ENCODE measurements at regions not wholly inside any gene's neighbourhood (a gene's known extent, or its start where the extent isn't known, plus 50 kb on each side); places are given as distances from the start of the nearest gene placed in this dataset.
"Not testable (repeated sequence)": the region's sequence is repeated elsewhere in the genome, so short reads cannot be mapped to it uniquely, and the experiment has no call there.

DNA sequence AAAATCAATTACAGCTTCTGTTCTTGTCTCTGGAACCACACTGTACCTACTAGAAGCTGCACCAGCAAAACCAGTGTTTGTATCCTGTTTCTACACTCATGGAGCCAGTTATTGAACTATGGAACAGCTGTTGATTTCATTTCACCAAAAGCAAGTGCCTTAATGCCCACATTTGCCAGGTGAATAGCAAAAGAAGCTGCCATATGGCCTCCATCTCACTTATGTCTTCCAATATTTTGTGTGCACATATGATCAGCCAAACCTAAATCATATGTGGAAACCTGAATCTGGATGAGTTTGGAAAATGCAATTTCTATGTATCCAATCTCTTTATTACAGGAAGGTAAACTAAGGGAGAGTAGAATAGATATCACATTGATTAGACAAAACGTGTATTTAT lies 415.8 kb upstream of the GRID2 start:
- Histone ChIP-seq H3K27ac (no peak overlapping the region), H3K4me1 (no peaks in the 10 kb centered on the region), H3K27me3 (no peaks in the 10 kb centered on the region), H3K36me3 (no peaks in the 10 kb centered on the region), H3K9me3 (no peaks in the 10 kb centered on the region), H3K4me3 (no peak overlapping the region)
- intact Hi-C loops (cut with DNase I): no loop called here
- no peak for TF ChIP-seq CTCF (IDR thresholded peaks at IDR 0.05)
- 44 to 61% methylated on average over 1 of the region's 1 CpG for WGBS, 2 donors
- no peak for DNase-seq
- no peak for ATAC-seq

DNA sequence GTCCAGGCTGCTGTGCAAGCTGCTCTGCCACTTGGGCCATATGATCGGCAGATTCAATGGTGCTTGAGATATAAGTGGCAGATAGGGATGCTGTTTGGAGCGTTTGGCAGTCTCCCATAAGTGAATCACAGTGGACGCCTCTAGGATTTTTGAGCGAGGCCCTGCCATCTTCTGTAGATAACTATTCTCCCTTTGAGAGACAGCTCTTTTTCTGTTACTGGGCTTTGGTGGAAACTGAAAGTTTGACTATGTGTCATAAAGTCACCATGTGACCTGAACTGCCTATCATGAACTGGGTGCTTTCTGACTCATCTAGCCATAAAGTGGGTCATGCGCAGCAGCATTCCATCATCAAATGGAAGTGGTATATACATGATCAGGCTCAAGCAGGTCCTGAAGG lies 412.5 kb upstream of the GRID2 start:
- WGBS, 2 donors: 83 to 86% methylated on average over 5 of the region's 5 CpGs
- H3K27ac ChIP-seq; H3K27me3 ChIP-seq; ATAC-seq; intact Hi-C loops (cut with DNase I); H3K4me3 ChIP-seq; H3K9me3 ChIP-seq; H3K4me1 ChIP-seq; H3K36me3 ChIP-seq; DNase-seq: not testable (repeated sequence)

DNA sequence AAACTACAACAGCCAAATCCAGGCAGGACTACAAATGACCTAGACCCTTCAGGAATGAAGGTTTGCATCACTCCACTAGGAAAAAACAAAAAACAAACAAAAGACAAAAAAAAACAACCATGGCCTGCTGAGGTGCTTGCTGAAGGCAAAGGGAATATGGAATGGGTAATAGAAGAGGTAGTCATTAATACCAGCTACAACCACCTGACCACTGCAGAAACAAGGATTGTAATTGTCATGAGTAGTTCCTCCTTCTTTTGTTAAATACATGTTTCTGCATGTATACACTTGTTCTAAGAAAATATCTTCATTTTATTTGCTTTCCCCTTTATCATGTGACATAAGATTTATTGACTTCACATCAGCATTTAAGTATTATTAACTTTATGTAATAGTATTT lies 409.8 kb upstream of the GRID2 start:
- Histone ChIP-seq H3K9me3 (peaks cover 0 to 5% (median 0%) of the 10 kb centered on the region in 11 donors), H3K27ac (no peak overlapping the region), H3K4me3 (no peak overlapping the region), H3K4me1 (no peaks in the 10 kb centered on the region), H3K27me3 (no peaks in the 10 kb centered on the region), H3K36me3 (no peaks in the 10 kb centered on the region)
- DNase-seq (no peak), ATAC-seq (no peak)
- intact Hi-C loops (cut with DNase I): no loop called here
- no peak for TF ChIP-seq CTCF (IDR thresholded peaks at IDR 0.05)

- ATAC-seq (no peak), DNase-seq (no peak)
- H3K27me3 ChIP-seq: no peaks in the 10 kb centered on the region
- H3K36me3 ChIP-seq: no peaks in the 10 kb centered on the region
- no peak for TF ChIP-seq CTCF (IDR thresholded peaks at IDR 0.05)
- no peaks in the 10 kb centered on the region for H3K9me3 ChIP-seq
- WGBS, 2 donors: 30 to 45% methylated on average over 1 of the region's 1 CpG
- no peak overlapping the region for H3K4me3 ChIP-seq
- intact Hi-C loops (cut with DNase I): no loop called here
- H3K27ac ChIP-seq: no peak overlapping the region
- no peaks in the 10 kb centered on the region for H3K4me1 ChIP-seq
These were observed 399.2 kb upstream of the GRID2 start for GRCh38 chr4:91904556-91904955.

DNA sequence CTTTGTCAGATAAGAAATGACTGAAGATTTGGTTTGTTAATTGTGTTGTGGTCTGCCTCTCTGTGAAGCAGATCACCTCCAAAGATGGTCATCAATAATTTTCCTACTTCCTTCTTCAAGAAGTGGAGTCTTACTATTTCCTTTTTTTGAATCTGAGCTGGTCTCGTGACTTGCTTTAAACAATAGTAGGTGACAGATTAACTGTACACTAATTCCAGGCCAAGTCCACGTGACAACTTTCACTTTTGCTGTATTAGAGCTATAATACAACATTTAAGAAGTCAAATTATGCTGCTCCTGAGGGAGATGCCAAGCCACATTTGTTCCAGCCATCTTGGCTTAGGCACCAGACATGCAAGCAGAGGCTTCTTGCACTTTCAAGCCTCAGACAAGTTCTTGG lies 393.8 kb upstream of the GRID2 start:
- H3K4me1 ChIP-seq: no peaks in the 10 kb centered on the region
- DNase-seq (no peak), ATAC-seq (no peak)
- H3K27ac ChIP-seq: no peak overlapping the region
- 52 to 55% methylated on average over 2 of the region's 2 CpGs for WGBS, 2 donors
- H3K36me3 ChIP-seq: no peaks in the 10 kb centered on the region
- no peak overlapping the region for H3K4me3 ChIP-seq
- intact Hi-C loops (cut with DNase I): no loop called here
- no peaks in the 10 kb centered on the region for H3K9me3 ChIP-seq
- no peaks in the 10 kb centered on the region for H3K27me3 ChIP-seq
- TF ChIP-seq CTCF (IDR thresholded peaks at IDR 0.05): no peak
